ENCODE measurements at regions not wholly inside any gene's neighbourhood (a gene's known extent, or its start where the extent isn't known, plus 50 kb on each side); places are given as distances from the start of the nearest gene placed in this dataset.

GRCh38 chr13:54852831-54853230 lies 1824.2 kb downstream of the OLFM4 start:
- Histone ChIP-seq H3K27me3 (ENCODE audit: control insufficient read depth in 4 of 4, insufficient read depth in 4 of 4, low read length in 3 of 4) (no peaks in the 10 kb centered on the region), H3K36me3 (ENCODE audit: control insufficient read depth in 4 of 4, insufficient read depth in 3 of 4, low read depth in 1 of 4, low read length in 3 of 4) (no peaks in the 10 kb centered on the region), H3K4me1 (ENCODE audit: control insufficient read depth in 4 of 4, insufficient read depth in 4 of 4, low read length in 3 of 4) (no peaks in the 10 kb centered on the region), H3K4me3 (ENCODE audit: low read depth in 1 of 3, low read length in 3 of 3) (no peak overlapping the region), H3K9me3 (ENCODE audit: control insufficient read depth in 4 of 4, low read length in 3 of 4) (no peaks in the 10 kb centered on the region), H3K9ac (ENCODE audit: low read depth in 1 of 2, low read length in 2 of 2) (no peak overlapping the region), H3K27ac (ENCODE audit: low read depth in 1 of 2, low read length in 2 of 2) (no peak overlapping the region)
- no peak for TF ChIP-seq RXRA (IDR thresholded peaks at IDR 0.05)
- no peak for TF ChIP-seq SP1 (IDR thresholded peaks at IDR 0.05)
- no peak for TF ChIP-seq HNF4G (IDR thresholded peaks at IDR 0.05)
- TF ChIP-seq FOXA1 (IDR thresholded peaks at IDR 0.05): no peak
- TF ChIP-seq TAF1 (conservative IDR thresholded peaks at IDR 0.05): no peak
- DNase-seq (ENCODE audit: low spot score): no peak

GRCh38 chr13:54859827-54860226 lies 1831.2 kb downstream of the OLFM4 start:
- no peak for DNase-seq (ENCODE audit: low spot score)
- TF ChIP-seq REST (IDR thresholded peaks at IDR 0.05) (no peak), HNF4A (conservative IDR thresholded peaks at IDR 0.05) (no peak), RAD21 (IDR thresholded peaks at IDR 0.05) (no peak), MAX (IDR thresholded peaks at IDR 0.05) (no peak), ATF3 (IDR thresholded peaks at IDR 0.05) (no peak), JUND (IDR thresholded peaks at IDR 0.05) (no peak), CTCF (IDR thresholded peaks at IDR 0.05; ENCODE audit: low read depth, low read length, missing input control) (no peak), SP1 (IDR thresholded peaks at IDR 0.05) (no peak), TAF1 (conservative IDR thresholded peaks at IDR 0.05) (no peak), FOXA2 (IDR thresholded peaks at IDR 0.05) (no peak), NR2F2 (IDR thresholded peaks at IDR 0.05) (no peak), RXRA (IDR thresholded peaks at IDR 0.05) (no peak), EGR1 (IDR thresholded peaks at IDR 0.05; ENCODE audit: low read depth in 2 of 2) (no peak), ZBTB33 (IDR thresholded peaks at IDR 0.05) (no peak), GABPA (IDR thresholded peaks at IDR 0.05 in 1 of 2, conservative IDR thresholded peaks at IDR 0.05 in 1 of 2) (no peak)
- no peaks in the 10 kb centered on the region for H3K4me1 ChIP-seq (ENCODE audit: control insufficient read depth in 4 of 4, insufficient read depth in 4 of 4, low read length in 3 of 4)
- H3K9me3 ChIP-seq (ENCODE audit: control insufficient read depth in 4 of 4, low read length in 3 of 4): no peaks in the 10 kb centered on the region
- H3K27ac ChIP-seq (ENCODE audit: low read depth in 1 of 2, low read length in 2 of 2): no peak overlapping the region
- WGBS: 72% methylated on average over 1 of the region's 1 CpG
- no peak overlapping the region for H3K9ac ChIP-seq (ENCODE audit: low read depth in 1 of 2, low read length in 2 of 2)
- no peaks in the 10 kb centered on the region for H3K36me3 ChIP-seq (ENCODE audit: control insufficient read depth in 4 of 4, insufficient read depth in 3 of 4, low read depth in 1 of 4, low read length in 3 of 4)
- no peak overlapping the region for H3K4me3 ChIP-seq (ENCODE audit: low read depth in 1 of 3, low read length in 3 of 3)
- no peaks in the 10 kb centered on the region for H3K27me3 ChIP-seq (ENCODE audit: control insufficient read depth in 4 of 4, insufficient read depth in 4 of 4, low read length in 3 of 4)
